Mesenteric fat pad (tissue), 1 donor: ENCODE measurements at regions not wholly inside any gene's neighbourhood (a gene's known extent, or its start where the extent isn't known, plus 50 kb on each side); places are given as distances from the start of the nearest gene placed in this dataset.
A peak's percentile ranks its signal among the peaks of the same experiment; 100 is the strongest.

Source experiments
- DNase-seq: peaks from one replicate; pipeline ENCODE4 v3.0.0-alpha.2; 2020; ENCODE audit warnings: low spot score
- donor health status: DM: yes; HTN: yes; CAD: no.

GRCh38 chr1:30043731-30044408 is 679.5 kb downstream of the MATN1 start:
- peak; percentile 77 for DNase-seq

DNA sequence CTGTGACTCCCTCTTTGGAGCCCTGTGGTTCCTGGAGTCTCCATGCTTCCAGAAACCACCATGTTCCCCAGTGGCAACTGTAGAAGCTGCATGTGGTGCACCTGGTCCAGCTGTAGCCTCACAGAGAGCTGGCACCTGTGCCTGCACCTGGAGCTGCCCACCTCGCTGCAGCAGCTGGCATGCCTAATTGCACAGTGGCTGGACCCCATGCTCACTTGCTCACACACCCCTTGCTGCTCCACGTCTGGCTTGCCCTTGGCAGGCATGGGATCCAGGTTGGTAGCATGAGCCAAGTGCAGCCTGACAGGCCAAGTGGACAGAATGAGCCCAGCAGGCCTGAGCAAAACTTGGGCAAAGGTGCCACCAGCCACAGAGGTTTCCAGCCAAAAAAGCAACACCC is 680.1 kb downstream of the MATN1 start:
- peak; percentile 76 for DNase-seq

DNA sequence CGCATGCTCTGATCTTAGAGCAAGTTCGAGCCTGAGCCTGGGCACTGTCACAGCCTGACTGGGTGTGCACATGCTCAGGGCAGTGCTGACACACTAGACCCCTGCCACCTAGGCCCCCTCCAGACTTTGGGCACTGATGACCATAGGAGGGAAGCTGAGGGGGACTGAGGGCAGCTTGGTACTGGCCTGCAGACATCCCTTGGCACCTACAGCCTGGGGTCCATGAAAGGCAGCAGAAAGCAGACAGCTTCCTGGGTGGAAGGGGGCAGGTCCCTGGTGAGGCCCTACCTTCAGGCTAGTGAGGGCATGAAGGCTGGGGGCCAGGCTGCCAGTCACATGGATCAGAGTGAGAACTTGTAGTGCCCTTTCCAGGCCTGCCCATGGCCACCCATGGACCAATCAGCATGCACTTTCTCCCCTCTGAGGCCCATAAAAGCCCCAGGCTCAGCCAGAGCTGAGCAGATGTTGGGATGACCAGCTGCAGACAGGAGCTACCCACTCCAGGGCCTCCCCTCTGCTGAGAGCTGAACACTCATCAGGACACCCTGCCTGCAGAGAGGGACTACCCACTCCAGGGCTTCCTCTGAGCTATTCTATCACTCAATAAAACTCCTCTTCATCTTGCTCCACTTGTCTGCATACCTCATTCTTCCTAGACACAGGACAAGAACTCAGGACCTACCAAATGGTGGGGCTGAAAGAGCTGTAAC is 680.8 kb downstream of the MATN1 start:
- DNase-seq: peak; percentile 30

- peak; percentile 77 for DNase-seq
These were observed 681.5 kb downstream of the MATN1 start for GRCh38 chr1:30041741-30042437.

DNA sequence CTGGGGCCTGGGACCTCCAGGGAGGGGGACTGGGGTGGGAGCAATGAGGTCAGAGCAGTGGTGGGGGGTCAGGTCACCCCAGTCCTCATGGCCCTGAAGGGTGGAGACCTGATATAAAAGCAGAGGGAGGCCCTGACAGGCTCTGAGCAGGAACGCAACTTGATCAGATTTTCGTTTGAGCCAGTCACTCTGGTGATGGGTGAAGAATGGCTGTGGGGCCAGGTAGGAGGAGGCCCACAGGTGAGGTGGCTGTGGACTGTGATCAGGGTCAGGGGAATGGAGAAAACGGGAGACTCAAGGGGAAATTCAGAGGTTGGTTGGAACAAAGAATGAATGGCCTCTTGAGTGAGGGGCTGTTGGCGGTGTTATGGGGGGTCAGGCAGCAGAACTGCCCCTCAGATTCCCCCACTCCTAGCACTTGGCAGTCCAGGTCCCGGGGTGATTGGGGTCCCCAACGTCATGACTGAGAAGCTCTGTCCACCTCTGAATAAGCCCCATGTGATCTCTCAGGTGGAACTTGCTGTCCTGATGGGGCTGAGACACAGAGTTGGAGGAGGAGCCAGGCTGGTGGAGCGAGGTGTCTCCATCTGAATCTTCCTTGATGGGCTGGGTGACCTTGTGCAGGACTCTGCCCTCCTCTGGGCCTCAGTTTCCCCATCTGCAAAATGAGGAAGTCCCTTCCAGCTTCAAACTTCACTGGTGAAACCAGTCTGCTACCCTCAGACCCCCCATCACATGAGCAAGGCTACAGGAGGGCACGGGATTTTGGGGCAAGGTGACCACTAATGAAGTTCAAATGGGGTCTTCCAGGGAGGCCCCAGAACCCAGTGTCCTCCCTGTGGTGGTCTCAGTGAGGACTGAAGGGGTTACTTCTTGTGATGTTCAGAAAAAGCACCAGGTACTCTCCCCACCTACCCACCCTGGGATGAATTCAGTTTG is 683.0 kb downstream of the MATN1 start:
- DNase-seq: peak; percentile 59

DNA sequence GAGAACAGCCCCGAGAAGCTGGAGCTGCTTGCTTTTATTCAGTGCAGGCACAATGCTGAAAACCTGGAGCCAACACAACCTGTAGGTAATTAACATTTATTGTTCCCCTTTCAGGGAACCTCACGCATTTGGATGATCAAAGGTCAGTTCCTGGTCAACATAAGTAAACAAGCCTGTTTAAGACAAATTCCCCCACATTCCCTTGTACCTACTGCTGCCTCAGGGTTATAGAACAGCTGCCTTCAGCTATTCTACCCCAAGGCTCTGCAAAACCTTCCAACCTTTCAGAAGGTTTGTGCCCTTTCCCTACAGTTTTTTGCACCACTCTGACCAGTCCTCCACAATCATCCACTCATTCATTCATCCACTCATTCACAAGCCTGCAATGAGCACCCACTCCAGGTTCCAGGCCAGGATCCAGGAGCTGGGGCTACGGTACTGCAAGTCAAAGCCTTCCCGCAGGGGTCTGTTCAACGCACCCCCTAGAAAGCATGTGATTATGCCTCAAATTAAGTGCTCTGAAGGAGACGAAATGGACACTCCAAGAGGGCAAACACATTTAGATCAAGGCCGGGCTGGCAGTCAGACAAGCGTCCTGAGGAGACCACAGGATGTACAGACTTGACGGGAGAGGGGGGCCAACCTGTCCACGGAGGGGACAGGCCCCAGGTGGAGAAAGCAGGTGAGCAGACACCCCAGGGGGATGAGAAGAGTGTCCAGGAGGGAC is 683.9 kb downstream of the MATN1 start:
- peak; percentile 65 for DNase-seq

GRCh38 chr1:30038134-30039025 is 685.0 kb downstream of the MATN1 start:
- peak; percentile 84 for DNase-seq

DNA sequence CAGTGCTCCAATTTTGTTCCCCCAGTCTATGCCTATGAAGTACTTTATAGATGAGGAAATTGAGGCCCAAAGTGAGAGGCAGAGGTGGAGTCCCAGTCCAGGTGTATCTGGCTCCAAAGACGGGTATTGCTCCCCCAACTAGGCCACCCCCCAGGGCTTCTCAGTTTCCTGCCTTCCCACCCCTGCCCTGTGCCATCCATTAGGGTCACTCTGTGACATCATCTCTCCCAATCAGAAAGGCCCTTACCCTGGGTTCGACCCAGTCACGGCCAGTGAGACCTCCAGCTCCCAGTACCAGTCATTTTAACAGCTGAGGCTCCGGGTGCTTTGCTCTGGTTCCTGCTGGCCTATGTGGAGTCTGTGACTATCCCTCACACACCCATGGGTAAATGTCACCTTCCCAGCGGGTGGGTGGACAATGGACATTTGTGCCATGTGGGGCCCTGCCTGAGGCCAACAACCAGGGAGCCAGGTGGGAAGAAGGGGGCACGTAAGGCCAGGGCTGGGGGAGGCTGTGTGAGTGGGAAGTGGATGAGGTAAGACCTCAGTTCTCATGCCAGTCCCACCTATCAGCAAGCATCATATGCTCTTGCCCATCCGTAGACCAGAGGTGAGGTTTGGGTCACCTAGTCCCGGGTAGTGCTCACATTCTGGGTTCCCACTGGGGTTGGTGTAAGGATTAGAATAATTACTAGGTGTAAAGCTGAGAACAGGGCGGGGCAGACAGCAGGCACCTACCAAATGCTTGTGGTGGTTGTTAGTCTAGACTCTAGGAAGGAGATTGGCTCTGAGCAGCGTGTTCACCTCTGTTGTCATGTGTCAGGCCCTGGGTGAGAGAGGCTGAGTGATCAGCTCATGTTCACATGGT is 685.9 kb downstream of the MATN1 start:
- DNase-seq: no peak

GRCh38 chr1:30036666-30037065 is 686.7 kb downstream of the MATN1 start:
- no peak for DNase-seq

DNA sequence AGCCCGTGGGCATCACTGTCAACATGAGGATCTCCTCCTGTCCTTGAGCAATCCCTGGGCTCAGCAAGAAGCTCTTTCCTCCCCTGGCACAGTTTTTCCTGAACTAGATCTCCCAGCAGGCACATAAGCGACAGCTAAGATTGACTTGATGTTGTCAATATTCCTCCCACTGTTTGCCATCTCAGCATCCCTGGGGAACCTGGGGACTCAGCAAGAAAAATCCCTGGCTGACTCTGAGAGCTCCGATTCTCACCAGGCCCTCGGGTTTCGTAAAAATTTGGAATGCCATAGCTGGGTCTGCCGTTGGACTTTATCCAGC is 687.2 kb downstream of the MATN1 start:
- DNase-seq: no peak

GRCh38 chr1:30035522-30036228 is 687.7 kb downstream of the MATN1 start:
- DNase-seq: peak; percentile 71

DNA sequence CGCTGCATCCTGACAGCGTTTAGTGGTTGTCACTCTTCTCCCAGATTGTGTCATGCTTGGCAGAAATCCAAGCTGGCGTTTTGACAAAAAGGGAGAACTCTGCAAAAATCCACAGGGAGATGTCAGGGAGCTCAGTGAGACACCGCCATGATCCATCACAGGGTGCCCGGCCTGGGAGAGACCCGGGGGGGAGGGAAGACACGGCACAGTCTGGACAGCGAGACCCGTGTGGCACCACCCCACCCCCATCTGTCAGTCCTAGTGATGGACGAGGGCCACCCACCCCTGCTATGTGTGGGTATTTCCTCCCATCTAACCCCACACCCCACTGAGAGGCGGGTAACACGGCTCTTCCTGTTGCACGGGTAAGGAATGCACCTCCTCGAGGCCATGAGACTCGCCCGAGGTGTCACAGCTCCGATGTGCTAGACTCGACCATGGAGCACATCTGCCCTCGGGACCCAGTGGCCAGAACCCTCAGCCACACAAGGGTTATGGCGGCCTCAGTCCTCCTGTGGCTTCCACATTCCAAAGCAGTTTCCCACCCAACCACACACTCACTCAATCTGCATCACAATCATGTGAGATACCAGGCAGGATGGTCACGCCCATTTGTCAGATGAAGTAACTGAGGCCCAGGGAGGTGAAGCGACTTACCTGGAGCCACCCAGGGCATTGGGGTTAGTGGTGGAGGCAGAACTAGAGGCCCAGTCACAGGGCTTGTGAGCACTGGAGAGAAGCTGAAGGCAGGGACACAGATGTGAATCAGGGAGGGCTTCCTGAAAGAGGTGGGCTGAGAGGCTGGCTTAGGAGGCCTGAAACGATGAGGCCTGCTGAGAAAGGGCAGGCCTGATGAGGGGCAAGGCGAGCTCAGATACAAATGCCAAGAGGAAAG is 688.5 kb downstream of the MATN1 start:
- DNase-seq: peak; percentile 72

GRCh38 chr1:30034105-30034626 is 689.2 kb downstream of the MATN1 start:
- DNase-seq: peak; percentile 75

DNA sequence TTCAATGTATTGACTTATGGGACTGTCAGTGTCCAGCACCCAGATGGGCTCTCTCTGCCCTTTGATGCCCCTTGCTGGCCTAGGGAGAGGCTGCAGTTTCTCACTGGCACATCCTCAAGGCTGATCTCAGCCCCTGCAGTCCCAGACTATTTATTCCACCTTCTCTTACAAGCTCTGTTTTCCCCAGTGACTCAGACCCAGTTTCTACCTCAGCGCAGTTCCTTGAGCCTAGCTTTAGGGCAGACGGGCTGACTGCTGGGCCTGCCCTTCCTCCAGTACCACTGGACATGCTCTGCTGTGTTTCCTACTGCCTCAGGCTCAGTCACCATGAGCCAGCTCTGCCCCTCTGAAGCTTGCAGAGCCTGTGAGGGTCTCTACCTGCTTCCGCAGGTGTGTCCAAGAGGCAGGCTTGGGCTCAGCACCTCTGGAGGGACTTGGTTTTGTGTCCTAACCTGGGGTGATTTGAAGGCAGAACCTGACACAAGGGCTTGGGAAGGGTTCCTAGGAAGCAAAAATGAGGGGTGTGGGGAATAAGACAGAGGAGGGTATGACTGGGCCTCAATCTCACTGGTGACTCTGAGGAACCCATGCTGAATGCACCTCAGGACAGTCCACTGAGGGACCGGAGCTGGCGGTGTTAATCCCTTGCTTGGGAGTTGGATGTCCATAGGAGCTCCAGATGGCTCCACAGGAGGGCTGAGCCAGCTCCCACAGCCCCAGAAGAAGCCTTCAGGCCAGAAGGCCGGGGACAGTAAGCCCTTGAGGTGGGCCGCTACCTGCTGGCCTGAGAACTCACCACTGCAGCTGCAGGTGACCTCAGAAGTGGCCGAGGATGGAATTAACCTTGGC is 689.9 kb downstream of the MATN1 start:
- peak; percentile 41 for DNase-seq

- DNase-seq: no peak
These were observed 691.1 kb downstream of the MATN1 start for GRCh38 chr1:30032302-30032701.

DNA sequence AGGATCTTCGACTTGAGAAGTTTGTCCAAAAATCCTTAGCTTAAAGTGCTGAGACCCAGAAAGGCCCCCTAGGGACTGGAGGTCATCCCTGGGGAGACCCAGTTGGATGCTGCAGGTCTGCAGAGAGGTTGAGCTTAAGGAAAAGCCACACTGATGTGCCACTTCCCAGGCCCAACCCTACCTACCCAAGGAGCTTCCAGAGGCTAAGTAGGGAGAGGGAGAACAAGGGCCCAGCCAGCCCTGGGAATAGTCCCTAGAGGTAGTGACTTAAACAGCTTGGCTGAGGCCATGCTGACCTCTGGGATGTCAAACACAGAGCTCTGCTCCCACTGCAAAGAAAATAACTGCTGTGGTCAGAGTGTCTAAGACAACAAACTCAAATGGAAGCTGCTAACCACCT is 693.7 kb downstream of the MATN1 start:
- DNase-seq: peak; percentile 67
